NT2/D1 (cell line): ENCODE measurements at regions not wholly inside any gene's neighbourhood (a gene's known extent, or its start where the extent isn't known, plus 50 kb on each side); places are given as distances from the start of the nearest gene placed in this dataset.

Source experiments
- SUZ12 ChIP-seq: IDR thresholded peaks from 2 replicates; pipeline ENCODE4 v1.6.1; 2011; ENCODE audit not compliant: insufficient read length, insufficient read depth; ENCODE audit errors: extremely low read depth
- YY1 ChIP-seq: IDR thresholded peaks from 2 replicates; pipeline ENCODE4 v1.6.1; 2011; ENCODE audit not compliant: insufficient read length, insufficient read depth
- ZNF274 ChIP-seq: IDR thresholded peaks from 2 replicates; pipeline ENCODE4 v1.6.1; 2011; ENCODE audit warnings: mild to moderate bottlenecking, low read depth, low read length

DNA sequence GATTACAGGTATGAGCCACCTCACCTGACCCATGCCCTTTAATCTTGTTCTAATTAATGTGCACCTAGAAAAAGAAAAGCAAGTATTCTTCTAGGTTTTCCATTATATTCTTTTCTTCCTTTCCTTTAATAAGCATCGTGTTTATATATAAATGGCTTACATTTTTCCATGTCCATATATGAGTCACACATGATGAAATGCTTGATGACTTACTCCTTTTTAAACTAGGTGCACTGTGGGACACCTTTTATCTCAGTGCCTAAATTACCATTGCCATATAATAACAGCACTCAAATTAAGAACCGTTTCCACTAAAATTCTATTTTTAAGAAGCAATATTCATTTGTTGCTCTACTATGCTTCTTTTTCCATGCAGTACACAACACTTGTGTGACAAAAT lies 363.3 kb downstream of the LIG4 start:
- TF ChIP-seq SUZ12 (no peak), YY1 (no peak), ZNF274 (no peak)
